LNCaP clone FGC (cell line): ENCODE measurements at regions not wholly inside any gene's neighbourhood (a gene's known extent, or its start where the extent isn't known, plus 50 kb on each side); places are given as distances from the start of the nearest gene placed in this dataset.
"Not testable (repeated sequence)": the region's sequence is repeated elsewhere in the genome, so short reads cannot be mapped to it uniquely, and the experiment has no call there.

Source experiments
- DNase-seq: peaks from one replicate; pipeline ENCODE4 v3.0.0-alpha.2; 2011; ENCODE audit warnings: low read depth
- H3K4me3 ChIP-seq: 2 replicates; pipeline ENCODE4 v1.5.1; 2011; ENCODE audit warnings: mild to moderate bottlenecking, low read depth, low read length, control low read depth
- TF ChIP-seq, protein P1 (sequence below): IDR thresholded peaks from 2 replicates; pipeline ENCODE4 v1.5.1; 2012; ENCODE audit warnings: mild to moderate bottlenecking; ENCODE audit not compliant: control insufficient read depth, insufficient read depth; ENCODE audit errors: extremely low read depth

DNA sequence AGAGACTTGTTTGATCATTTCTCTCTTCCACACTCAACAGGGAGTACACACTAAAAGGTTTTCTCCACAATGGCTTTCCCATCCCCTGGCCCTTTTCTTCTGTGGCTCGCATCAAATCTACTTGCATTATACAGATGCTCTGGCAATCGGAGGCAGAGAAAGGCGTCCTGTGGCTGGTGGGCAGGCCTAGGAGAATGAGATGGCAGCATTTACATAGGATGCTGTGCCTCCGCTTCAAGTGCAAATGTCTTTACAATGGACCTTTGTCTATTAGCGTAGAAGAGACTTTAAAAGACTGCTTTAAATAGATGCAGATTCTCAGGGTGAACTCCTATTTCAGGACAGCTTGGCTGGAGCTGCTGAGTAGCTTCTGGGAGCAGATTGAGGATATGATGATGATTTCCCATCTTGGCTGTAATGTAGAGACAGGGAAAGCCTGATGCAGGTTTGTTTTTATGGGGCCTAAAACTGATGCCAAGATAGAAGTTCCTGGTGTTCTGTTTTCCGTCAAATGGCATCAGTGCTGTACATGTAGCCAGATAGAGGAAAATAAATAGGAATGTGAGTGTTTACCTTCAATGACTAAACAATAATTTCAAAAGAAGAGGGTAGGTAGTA is 423.4 kb downstream of the RND3 start:
- H3K4me3 ChIP-seq = no peak overlapping the region
- TF ChIP-seq, protein P1, sequence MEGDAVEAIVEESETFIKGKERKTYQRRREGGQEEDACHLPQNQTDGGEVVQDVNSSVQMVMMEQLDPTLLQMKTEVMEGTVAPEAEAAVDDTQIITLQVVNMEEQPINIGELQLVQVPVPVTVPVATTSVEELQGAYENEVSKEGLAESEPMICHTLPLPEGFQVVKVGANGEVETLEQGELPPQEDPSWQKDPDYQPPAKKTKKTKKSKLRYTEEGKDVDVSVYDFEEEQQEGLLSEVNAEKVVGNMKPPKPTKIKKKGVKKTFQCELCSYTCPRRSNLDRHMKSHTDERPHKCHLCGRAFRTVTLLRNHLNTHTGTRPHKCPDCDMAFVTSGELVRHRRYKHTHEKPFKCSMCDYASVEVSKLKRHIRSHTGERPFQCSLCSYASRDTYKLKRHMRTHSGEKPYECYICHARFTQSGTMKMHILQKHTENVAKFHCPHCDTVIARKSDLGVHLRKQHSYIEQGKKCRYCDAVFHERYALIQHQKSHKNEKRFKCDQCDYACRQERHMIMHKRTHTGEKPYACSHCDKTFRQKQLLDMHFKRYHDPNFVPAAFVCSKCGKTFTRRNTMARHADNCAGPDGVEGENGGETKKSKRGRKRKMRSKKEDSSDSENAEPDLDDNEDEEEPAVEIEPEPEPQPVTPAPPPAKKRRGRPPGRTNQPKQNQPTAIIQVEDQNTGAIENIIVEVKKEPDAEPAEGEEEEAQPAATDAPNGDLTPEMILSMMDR = no peak
- DNase-seq = no peak

DNA sequence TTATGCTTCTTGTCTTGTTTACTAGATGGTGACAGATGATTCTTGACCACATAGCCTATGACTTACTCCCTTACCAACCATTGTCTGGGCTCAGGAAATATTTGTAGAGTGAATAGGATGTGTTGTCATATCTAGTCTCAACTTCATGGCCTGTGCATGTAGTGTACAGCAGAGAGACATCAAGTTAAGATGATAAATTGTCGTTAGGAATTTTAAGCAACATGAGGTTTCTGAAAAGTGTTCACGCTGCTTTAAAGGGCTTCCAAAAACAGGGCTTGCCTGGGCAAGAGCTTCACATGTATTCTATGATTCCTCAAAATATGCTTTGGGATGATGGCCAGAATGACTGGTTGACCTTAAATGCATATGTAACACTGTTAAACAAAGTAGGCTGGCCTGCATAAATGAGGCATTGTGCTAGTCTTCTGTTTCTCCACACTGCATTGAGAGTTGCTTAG is 424.0 kb downstream of the RND3 start:
- no peak overlapping the region for H3K4me3 ChIP-seq
- TF ChIP-seq, protein P1 = no peak
- DNase-seq = no peak

DNA sequence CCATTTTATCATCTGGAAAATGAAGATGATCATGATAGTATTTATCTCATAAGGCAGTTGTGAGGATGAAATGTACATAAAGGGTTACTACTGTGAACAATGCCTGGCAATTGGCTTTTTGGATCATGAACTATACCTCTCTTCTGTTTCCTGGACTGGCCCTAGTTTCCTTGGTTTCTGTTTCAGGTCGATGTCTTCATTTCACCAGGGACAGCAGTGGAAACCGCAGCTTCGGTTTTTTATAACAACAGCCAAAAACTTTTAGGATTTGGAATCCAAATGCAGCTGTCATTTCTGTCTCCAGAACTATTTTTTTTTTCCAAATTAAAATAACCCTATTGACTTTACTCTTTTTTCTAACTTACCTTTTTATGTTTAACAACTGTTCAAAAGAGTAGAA is 425.1 kb downstream of the RND3 start:
- no peak overlapping the region for H3K4me3 ChIP-seq
- DNase-seq = no peak
- TF ChIP-seq, protein P1 = no peak

DNA sequence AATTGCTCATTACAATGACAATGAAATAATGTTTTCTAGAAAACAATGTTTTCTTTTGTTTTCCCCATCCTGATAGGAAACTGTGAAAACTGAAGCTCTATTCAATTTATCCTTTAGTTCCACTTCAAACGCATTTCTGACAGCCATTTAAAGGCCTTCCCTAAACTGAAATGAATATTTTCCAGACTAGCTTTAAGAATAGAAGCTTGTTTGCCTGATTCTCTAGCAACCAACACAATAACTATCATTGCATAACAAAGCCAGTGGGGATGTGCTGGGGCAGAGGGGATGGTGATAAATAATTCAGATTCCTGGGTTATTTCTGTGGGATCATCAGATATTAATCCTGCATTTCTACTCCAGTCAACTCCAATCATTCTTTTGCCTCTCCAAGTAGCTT is 427.1 kb downstream of the RND3 start:
- DNase-seq = no peak
- TF ChIP-seq, protein P1 = no peak
- H3K4me3 ChIP-seq = no peak overlapping the region

DNA sequence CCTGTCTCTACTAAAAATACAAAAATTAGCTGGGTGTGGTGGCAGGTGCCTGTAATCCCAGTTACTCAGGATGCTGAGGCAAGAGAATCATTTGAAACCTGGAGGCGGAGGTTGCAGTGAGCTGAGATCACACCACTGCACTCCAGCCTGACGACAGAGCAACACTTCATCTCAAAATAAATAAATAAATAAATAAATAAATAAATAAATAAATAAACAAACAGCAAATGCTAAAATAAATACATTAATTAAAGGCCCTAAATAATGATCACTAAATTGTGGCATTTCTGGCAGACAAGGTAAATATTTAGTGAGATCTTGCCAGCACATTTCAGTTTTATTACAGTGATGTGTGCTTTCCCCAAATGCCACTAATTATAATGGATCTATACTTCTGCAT is 427.8 kb downstream of the RND3 start:
- DNase-seq, H3K4me3 ChIP-seq: not testable (repeated sequence)

DNA sequence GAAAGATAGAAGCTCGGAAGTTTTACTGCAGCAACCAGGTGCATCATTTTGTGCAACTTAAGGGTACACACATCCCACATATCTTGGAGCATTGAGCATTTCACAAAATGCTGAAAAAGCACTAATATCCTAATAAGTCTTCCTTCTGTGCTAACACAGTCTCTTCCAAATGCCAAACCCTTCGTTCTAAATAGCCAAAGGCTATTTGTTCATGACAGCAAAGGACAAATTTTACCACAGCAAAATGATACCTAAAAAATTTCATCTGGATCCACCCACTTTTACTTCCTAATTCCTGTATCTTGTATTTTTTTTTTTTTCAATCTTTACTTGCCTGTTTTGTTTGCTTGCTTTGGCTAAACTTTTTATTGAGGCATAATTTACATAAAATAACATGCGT is 435.0 kb downstream of the RND3 start:
- TF ChIP-seq, protein P1 = no peak
- DNase-seq = no peak
- H3K4me3 ChIP-seq = no peak overlapping the region

DNA sequence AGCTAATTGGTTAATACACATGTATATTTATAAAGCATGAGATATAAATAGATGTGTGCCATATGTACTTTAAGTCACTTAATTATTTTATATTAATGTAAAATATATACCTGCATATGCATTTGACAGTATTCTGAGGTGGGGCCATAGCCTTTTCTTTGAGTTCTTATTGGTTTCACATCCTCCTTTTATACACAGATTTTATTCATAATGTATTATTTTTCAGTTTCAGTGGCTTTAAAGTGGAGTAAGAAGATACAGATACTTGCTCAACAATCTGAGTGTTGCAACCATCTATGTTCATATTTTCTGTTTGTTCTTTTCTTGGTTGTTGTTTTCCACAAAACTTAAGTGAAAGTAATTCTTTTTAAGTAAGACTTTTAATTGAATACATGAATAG is 436.5 kb downstream of the RND3 start:
- no peak for DNase-seq
- H3K4me3 ChIP-seq = no peak overlapping the region
- TF ChIP-seq, protein P1 = no peak
